ENCODE measurements at regions not wholly inside any gene's neighbourhood (a gene's known extent, or its start where the extent isn't known, plus 50 kb on each side); places are given as distances from the start of the nearest gene placed in this dataset.

DNA sequence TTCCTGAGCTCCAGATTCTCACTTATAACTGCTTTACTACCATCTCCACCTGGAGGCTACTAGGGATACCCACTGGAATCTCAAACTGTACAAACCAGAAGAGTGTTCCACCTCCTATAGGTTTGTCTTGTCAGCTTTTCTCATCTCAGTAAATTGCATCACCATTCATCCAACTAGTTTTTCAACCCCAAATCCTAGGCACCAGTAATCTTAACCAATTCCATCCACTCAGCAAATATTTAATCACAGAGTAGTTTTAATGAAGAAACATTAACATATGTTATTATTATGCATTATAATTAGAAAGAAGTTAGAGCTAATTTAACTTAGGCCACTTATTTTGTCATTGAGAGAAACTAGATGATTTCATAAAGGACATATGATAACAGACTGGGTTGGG, 635.0 kb downstream of the DCDC2C start:
- TF ChIP-seq, protein P1, sequence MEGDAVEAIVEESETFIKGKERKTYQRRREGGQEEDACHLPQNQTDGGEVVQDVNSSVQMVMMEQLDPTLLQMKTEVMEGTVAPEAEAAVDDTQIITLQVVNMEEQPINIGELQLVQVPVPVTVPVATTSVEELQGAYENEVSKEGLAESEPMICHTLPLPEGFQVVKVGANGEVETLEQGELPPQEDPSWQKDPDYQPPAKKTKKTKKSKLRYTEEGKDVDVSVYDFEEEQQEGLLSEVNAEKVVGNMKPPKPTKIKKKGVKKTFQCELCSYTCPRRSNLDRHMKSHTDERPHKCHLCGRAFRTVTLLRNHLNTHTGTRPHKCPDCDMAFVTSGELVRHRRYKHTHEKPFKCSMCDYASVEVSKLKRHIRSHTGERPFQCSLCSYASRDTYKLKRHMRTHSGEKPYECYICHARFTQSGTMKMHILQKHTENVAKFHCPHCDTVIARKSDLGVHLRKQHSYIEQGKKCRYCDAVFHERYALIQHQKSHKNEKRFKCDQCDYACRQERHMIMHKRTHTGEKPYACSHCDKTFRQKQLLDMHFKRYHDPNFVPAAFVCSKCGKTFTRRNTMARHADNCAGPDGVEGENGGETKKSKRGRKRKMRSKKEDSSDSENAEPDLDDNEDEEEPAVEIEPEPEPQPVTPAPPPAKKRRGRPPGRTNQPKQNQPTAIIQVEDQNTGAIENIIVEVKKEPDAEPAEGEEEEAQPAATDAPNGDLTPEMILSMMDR (IDR thresholded peaks at IDR 0.05), result no peak
- no peak for TF ChIP-seq POLR2A (IDR thresholded peaks at IDR 0.05)
- Histone ChIP-seq H3K9me3 (no peaks in the 10 kb centered on the region), H3K4me1 (no peaks in the 10 kb centered on the region), H3K27me3 (no peaks in the 10 kb centered on the region), H3K27ac (no peak overlapping the region), H3K36me3 (ENCODE audit: low read depth, missing control alignments) (no peaks in the 10 kb centered on the region), H3K4me3 (no peak overlapping the region)
- no peak for DNase-seq
- intact Hi-C loops (cut with DNase I; ENCODE audit: low total_unique reads), result no loop called here

DNA sequence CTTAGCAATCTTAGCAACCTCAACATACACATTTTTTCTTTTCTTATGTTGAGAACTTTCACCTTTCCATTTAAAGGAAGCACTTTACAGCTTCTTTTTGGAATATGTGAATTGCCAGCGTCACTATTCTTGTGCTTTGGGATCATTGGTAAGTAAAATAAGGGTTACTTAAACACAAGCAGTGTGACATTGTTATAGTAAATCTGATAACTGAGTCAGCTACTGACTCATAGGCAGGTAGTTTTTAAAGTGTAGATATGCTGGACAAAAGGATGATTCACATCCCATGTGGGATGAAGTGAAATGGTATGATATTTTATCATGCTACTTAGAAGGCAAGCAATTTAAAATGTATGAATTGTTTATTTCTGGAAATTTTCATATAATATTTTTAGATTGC, 637.2 kb downstream of the DCDC2C start:
- no peaks in the 10 kb centered on the region for H3K9me3 ChIP-seq
- TF ChIP-seq, protein P1 (IDR thresholded peaks at IDR 0.05), result no peak
- TF ChIP-seq POLR2A (IDR thresholded peaks at IDR 0.05), result no peak
- no peak overlapping the region for H3K27ac ChIP-seq
- no peaks in the 10 kb centered on the region for H3K27me3 ChIP-seq
- 86 to 88% methylated on average over 1 of the region's 1 CpG for WGBS, 2 donors
- H3K4me1 ChIP-seq, result no peaks in the 10 kb centered on the region
- H3K4me3 ChIP-seq, result no peak overlapping the region
- H3K36me3 ChIP-seq (ENCODE audit: low read depth, missing control alignments), result no peaks in the 10 kb centered on the region
- DNase-seq, result no peak
- intact Hi-C loops (cut with DNase I; ENCODE audit: low total_unique reads), result no loop called here

DNA sequence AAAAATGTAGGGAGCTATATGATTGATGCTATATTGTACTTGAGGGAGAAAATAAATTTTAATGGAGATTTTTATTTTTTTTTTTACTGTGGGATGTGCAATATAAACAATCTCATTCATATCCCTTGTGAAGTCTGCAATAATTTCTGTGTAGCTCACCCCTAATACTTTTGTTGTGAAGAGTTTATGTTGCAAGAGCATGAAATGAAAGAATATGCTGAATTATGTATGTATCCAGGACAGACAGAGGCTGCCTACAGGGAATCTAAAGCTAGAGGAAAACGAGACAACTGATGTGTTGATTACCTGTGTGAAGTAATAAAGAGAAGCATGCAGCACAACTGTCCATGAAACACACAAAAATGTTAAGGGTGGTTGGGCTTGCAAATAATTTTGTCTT, 643.3 kb downstream of the DCDC2C start:
- no peaks in the 10 kb centered on the region for H3K36me3 ChIP-seq (ENCODE audit: low read depth, missing control alignments)
- no peak overlapping the region for H3K4me3 ChIP-seq
- H3K27me3 ChIP-seq, result no peaks in the 10 kb centered on the region
- no peak for TF ChIP-seq POLR2A (IDR thresholded peaks at IDR 0.05)
- TF ChIP-seq, protein P1 (IDR thresholded peaks at IDR 0.05), result no peak
- DNase-seq, result no peak
- no peaks in the 10 kb centered on the region for H3K4me1 ChIP-seq
- 64 to 72% methylated on average over 1 of the region's 1 CpG for WGBS, 2 donors
- no peak overlapping the region for H3K27ac ChIP-seq
- no peaks in the 10 kb centered on the region for H3K9me3 ChIP-seq
- intact Hi-C loops (cut with DNase I; ENCODE audit: low total_unique reads), result no loop called here

DNA sequence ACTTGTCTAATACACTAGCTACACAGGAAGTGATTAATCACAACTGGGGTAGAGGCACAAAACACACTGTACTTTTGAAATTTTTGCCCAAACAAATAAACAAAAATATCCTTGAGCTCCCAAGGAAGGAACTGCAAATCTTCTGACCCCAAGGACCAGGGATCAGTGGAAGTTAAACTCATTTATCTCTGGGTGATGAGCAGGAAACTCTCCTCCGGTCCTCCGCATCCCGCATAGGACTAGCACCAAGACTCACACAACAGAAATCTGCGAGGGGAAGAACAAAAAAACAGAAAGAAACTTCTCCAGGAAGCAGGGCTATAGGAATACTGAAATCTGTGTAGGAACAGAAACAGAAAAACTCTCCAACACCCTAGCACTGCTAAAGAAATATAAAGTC, 650.3 kb downstream of the DCDC2C start:
- no peaks in the 10 kb centered on the region for H3K9me3 ChIP-seq
- WGBS, 2 donors, result 62 to 77% methylated on average over 4 of the region's 4 CpGs
- H3K4me1 ChIP-seq, result no peaks in the 10 kb centered on the region
- no peak overlapping the region for H3K27ac ChIP-seq
- H3K27me3 ChIP-seq, result no peaks in the 10 kb centered on the region
- no peak overlapping the region for H3K4me3 ChIP-seq
- TF ChIP-seq POLR2A (IDR thresholded peaks at IDR 0.05), result no peak
- TF ChIP-seq, protein P1 (IDR thresholded peaks at IDR 0.05), result no peak
- no peaks in the 10 kb centered on the region for H3K36me3 ChIP-seq (ENCODE audit: low read depth, missing control alignments)
- intact Hi-C loops (cut with DNase I; ENCODE audit: low total_unique reads), result no loop called here
- DNase-seq, result no peak

DNA sequence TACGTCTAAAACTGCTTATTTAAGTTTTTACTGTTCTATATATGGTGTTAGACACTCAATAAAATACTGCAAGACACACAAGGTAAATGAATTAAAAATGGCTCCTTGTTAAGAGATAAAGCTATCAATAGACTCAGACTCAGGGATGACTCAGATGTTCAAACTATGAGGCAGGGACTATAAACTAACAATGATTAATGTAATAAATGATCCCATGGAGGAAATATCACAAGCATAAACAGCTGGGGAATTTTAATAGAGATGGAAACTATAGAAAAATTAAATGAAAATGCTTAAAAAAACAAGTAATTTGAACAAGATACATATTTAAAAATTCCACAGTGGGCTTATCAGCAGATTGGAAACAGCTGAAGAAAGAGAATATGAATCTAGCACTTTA, 650.8 kb downstream of the DCDC2C start:
- H3K27ac ChIP-seq, result no peak overlapping the region

More for the DNA sequence above, 650.8 kb downstream of the DCDC2C start:
- H3K4me1 ChIP-seq, result no peaks in the 10 kb centered on the region
- TF ChIP-seq POLR2A (IDR thresholded peaks at IDR 0.05), result no peak
- TF ChIP-seq, protein P1 (IDR thresholded peaks at IDR 0.05), result no peak
- WGBS, 2 donors, result 81 to 85% methylated on average over 1 of the region's 1 CpG
- no peaks in the 10 kb centered on the region for H3K9me3 ChIP-seq
- intact Hi-C loops (cut with DNase I; ENCODE audit: low total_unique reads), result no loop called here
- H3K4me3 ChIP-seq, result no peak overlapping the region
- no peaks in the 10 kb centered on the region for H3K36me3 ChIP-seq (ENCODE audit: low read depth, missing control alignments)
- no peak for DNase-seq
- no peaks in the 10 kb centered on the region for H3K27me3 ChIP-seq
